Lower leg skin (tissue), 3 donors: ENCODE measurements at regions not wholly inside any gene's neighbourhood (a gene's known extent, or its start where the extent isn't known, plus 50 kb on each side); places are given as distances from the start of the nearest gene placed in this dataset.

Experiments
- CTCF ChIP-seq, 3 donors: fragments of 450-650 bp; IDR thresholded peaks; one replicate each; pipeline ENCODE4 v1.5.1; 2016; ENCODE audit warnings: antibody characterized with exemption in 3 of 3, mild to moderate bottlenecking in 3 of 3, moderate library complexity in 2 of 3
- POLR2A ChIP-seq, 2 donors: fragments of 450-650 bp; IDR thresholded peaks; one replicate each; pipeline ENCODE4 v1.6.1; 2016 to 2017; ENCODE audit warnings: antibody characterized with exemption in 2 of 2, mild to moderate bottlenecking in 1 of 2, moderate library complexity in 1 of 2

GRCh38 chr5:167898361-167899042 lies 392.9 kb upstream of the WWC1 start:
- TF ChIP-seq CTCF (IDR thresholded peaks at IDR 0.05) (no peak), POLR2A (IDR thresholded peaks at IDR 0.05) (no peak)
